ENCODE measurements at regions not wholly inside any gene's neighbourhood (a gene's known extent, or its start where the extent isn't known, plus 50 kb on each side); places are given as distances from the start of the nearest gene placed in this dataset.

DNA sequence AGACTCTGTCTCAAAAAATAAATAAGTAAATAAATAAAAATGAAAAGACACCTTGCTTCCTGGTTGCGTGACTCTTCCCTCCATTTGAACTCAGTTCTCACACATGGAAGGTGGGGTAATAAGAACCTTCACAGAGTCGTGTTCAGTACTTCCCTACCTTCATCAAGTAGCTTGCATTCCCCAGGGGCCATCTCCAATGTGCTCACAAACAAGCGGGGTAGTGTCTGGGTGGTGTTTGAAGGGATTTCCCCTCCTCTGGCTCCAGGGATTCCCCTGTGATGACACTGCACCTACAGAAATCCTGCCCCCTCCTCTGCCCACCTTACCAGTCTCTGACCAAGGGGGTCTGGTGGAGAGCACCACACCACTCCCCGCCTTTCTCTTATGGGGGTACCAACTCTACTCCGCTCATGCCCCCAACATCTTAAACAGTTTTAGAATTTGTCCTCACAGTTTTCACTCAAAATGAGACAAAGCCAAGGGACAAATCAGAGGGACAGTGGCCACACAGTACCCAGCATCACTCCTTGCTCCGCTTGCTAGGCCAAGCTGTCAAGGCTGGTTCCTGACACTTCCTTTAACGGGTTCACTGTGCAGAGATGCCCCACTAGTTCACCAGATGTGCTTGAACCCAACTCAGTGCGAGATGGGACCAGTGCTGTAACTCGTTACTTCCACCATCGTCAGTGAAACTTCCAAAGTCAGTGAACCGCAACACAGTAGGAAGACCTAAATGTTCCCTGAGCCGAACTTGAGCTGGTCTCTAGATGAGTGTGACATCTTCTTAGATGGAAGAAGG lies 69.1 kb downstream of the COPRS start:
- H3K9me3 Mint-ChIP-seq (ENCODE audit: low read depth, unreplicated experiment) = no peaks in the 10 kb centered on the region
- peaks cover 13% of the 10 kb centered on the region for H3K4me1 Mint-ChIP-seq (ENCODE audit: low read depth, unreplicated experiment)
- TF ChIP-seq, protein P1, sequence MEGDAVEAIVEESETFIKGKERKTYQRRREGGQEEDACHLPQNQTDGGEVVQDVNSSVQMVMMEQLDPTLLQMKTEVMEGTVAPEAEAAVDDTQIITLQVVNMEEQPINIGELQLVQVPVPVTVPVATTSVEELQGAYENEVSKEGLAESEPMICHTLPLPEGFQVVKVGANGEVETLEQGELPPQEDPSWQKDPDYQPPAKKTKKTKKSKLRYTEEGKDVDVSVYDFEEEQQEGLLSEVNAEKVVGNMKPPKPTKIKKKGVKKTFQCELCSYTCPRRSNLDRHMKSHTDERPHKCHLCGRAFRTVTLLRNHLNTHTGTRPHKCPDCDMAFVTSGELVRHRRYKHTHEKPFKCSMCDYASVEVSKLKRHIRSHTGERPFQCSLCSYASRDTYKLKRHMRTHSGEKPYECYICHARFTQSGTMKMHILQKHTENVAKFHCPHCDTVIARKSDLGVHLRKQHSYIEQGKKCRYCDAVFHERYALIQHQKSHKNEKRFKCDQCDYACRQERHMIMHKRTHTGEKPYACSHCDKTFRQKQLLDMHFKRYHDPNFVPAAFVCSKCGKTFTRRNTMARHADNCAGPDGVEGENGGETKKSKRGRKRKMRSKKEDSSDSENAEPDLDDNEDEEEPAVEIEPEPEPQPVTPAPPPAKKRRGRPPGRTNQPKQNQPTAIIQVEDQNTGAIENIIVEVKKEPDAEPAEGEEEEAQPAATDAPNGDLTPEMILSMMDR (IDR thresholded peaks at IDR 0.05; ENCODE audit: unreplicated experiment) = no peak
- intact Hi-C loops (cut with micrococcal nuclease; ENCODE audit: unreplicated experiment) = no loop called here
- CTCF ChIA-PET = interaction anchor here (0.6 kb wide), 2 partner anchors 14 to 231 kb away, joined by 3 to 5 read pairs; no protein-coding TSS in a partner anchor
- no peaks in the 10 kb centered on the region for H3K36me3 Mint-ChIP-seq (ENCODE audit: insufficient read depth, unreplicated experiment)
- BruUV-seq (replicated peaks) = no TSS peak
- DNase-seq = no peak
- no peak overlapping the region for H3K27ac Mint-ChIP-seq (ENCODE audit: unreplicated experiment)
- H3K4me3 Mint-ChIP-seq (ENCODE audit: low read depth, unreplicated experiment) = no peak overlapping the region
- peaks cover 15% of the 10 kb centered on the region for H3K27me3 Mint-ChIP-seq (ENCODE audit: unreplicated experiment)

DNA sequence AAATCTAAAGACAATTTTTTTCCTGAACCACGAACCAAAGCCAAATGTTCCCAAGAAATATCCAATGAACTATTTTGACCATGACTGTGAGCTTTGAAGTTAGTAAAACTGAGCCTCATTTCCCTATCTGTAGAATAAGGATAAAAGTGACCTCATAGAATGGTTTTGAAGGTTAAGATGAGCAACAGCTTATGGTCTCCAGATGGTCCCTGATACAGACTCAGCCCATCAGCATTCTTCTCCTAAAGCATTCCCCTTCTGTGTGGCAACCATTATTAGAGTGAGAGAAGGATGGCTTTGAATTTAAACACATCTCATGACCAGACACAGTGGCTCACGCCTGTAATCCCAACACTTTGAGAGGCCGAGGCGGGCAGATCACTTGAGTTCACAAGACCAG lies 70.1 kb downstream of the COPRS start:
- peaks cover 15% of the 10 kb centered on the region for H3K27me3 Mint-ChIP-seq (ENCODE audit: unreplicated experiment)
- H3K4me3 Mint-ChIP-seq (ENCODE audit: low read depth, unreplicated experiment) = no peak overlapping the region
- DNase-seq = no peak
- TF ChIP-seq, protein P1 (IDR thresholded peaks at IDR 0.05; ENCODE audit: unreplicated experiment) = no peak
- H3K36me3 Mint-ChIP-seq (ENCODE audit: insufficient read depth, unreplicated experiment) = no peaks in the 10 kb centered on the region
- intact Hi-C loops (cut with micrococcal nuclease; ENCODE audit: unreplicated experiment) = loop anchor here (1.0 kb wide), 1 partner anchor 29 kb away; no protein-coding TSS in a partner anchor
- CTCF ChIA-PET = interaction anchor here (0.6 kb wide), 1 partner anchor 23 kb away, joined by 4 read pairs; no protein-coding TSS in a partner anchor
- BruUV-seq (replicated peaks) = no TSS peak
- no peak overlapping the region for H3K27ac Mint-ChIP-seq (ENCODE audit: unreplicated experiment)
- peaks cover 13% of the 10 kb centered on the region for H3K4me1 Mint-ChIP-seq (ENCODE audit: low read depth, unreplicated experiment)
- H3K9me3 Mint-ChIP-seq (ENCODE audit: low read depth, unreplicated experiment) = no peaks in the 10 kb centered on the region

DNA sequence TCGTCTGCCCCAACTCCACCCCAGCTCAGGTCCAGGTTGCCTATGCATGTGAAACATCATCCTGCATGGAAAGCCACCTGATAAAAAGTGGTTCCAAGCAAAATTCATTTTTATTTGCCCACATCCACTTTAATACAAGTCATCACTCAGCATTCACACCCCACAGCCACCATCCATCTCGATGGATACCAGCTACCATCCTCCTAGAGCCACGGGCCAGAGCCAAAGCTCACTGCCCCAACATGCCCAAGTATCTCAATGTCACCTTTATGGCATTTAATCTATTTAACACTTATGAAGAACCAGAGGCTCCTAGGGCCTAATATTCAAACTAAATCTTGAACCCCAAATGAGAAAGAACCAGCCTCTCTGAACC lies 70.5 kb downstream of the COPRS start:
- no peaks in the 10 kb centered on the region for H3K36me3 Mint-ChIP-seq (ENCODE audit: insufficient read depth, unreplicated experiment)
- peaks cover 15% of the 10 kb centered on the region for H3K27me3 Mint-ChIP-seq (ENCODE audit: unreplicated experiment)
- no peak overlapping the region for H3K4me3 Mint-ChIP-seq (ENCODE audit: low read depth, unreplicated experiment)
- peaks cover 13% of the 10 kb centered on the region for H3K4me1 Mint-ChIP-seq (ENCODE audit: low read depth, unreplicated experiment)
- H3K9me3 Mint-ChIP-seq (ENCODE audit: low read depth, unreplicated experiment) = no peaks in the 10 kb centered on the region
- intact Hi-C loops (cut with micrococcal nuclease; ENCODE audit: unreplicated experiment) = loop anchor here (1.0 kb wide), 1 partner anchor 28 kb away; no protein-coding TSS in a partner anchor
- CTCF ChIA-PET = interaction anchor here (0.6 kb wide), 1 partner anchor 23 kb away, joined by 4 read pairs; no protein-coding TSS in a partner anchor
- TF ChIP-seq, protein P1 (IDR thresholded peaks at IDR 0.05; ENCODE audit: unreplicated experiment) = no peak
- BruUV-seq (replicated peaks) = no TSS peak
- no peak overlapping the region for H3K27ac Mint-ChIP-seq (ENCODE audit: unreplicated experiment)
- no peak for DNase-seq

DNA sequence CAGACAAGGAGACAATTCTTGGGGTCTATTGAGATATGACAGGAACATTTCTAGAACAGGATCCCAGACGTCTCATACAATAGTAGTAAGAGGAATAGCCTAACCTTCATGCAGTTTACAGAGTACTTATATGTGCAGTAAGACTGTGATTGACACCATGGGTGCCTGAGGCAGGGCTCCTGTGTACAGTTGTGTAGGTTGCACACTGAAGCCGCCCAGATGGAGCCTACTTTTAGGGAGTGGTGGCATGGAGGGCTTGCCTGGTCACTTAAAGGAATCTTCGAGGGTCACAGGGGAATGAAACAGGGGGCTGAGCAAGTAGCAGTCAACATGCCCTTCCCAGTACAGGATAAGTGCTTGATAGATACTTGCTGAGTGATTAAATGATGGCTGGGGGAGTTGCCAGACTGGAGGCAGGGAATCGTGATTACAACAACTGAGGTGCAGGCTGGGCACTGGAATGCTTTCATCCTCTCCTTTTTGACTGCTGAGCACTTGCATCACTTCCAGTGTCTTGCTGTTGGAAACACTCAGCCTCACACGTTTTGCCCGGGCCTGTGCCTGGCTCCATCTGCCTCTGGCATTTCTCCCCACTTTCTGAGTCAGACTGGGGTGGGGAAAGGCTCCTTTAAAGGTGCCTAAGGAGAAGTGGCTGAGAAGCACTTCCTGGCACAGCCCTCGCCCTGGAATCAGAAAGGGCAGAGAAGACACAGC lies 71.0 kb downstream of the COPRS start:
- DNase-seq = no peak
- Mint-ChIP-seq H3K36me3 (ENCODE audit: insufficient read depth, unreplicated experiment) (no peaks in the 10 kb centered on the region), H3K9me3 (ENCODE audit: low read depth, unreplicated experiment) (no peaks in the 10 kb centered on the region), H3K27me3 (ENCODE audit: unreplicated experiment) (peaks cover 16% of the 10 kb centered on the region), H3K27ac (ENCODE audit: unreplicated experiment) (no peak overlapping the region), H3K4me3 (ENCODE audit: low read depth, unreplicated experiment) (no peak overlapping the region), H3K4me1 (ENCODE audit: low read depth, unreplicated experiment) (peaks cover 13% of the 10 kb centered on the region)
- intact Hi-C loops (cut with micrococcal nuclease; ENCODE audit: unreplicated experiment) = loop anchor here (1.0 kb wide), 1 partner anchor 28 kb away; no protein-coding TSS in a partner anchor
- TF ChIP-seq, protein P1 (IDR thresholded peaks at IDR 0.05; ENCODE audit: unreplicated experiment) = no peak
- CTCF ChIA-PET = no interaction called here
- no TSS peak for BruUV-seq (replicated peaks)
